Mesodermal cell (in vitro differentiated cells): ENCODE measurements at regions not wholly inside any gene's neighbourhood (a gene's known extent, or its start where the extent isn't known, plus 50 kb on each side); places are given as distances from the start of the nearest gene placed in this dataset.

Experiments used
- H3K27ac ChIP-seq: 2 replicates; pipeline ENCODE4 v1.7.0; 2013; ENCODE audit warnings: mild to moderate bottlenecking, low read depth, low read length, moderate library complexity; ENCODE audit not compliant: severe bottlenecking
- H3K36me3 ChIP-seq: 2 replicates; pipeline ENCODE4 v1.7.1; 2013; ENCODE audit warnings: mild to moderate bottlenecking, low read length, moderate library complexity; ENCODE audit not compliant: control insufficient read depth, insufficient read depth
- H3K4me1 ChIP-seq: one replicate; pipeline ENCODE4 v1.7.1; 2013; ENCODE audit warnings: mild to moderate bottlenecking, low read length; ENCODE audit not compliant: insufficient read depth, control insufficient read depth, poor library complexity, severe bottlenecking
- H3K4me3 ChIP-seq: 2 replicates; pipeline ENCODE4 v1.7.0; 2013; ENCODE audit warnings: low read length, control low read depth, mild to moderate bottlenecking; ENCODE audit not compliant: insufficient read depth, poor library complexity, severe bottlenecking; ENCODE audit errors: extremely low read depth
- H3K9me3 ChIP-seq: 2 replicates; pipeline ENCODE4 v1.7.1; 2013; ENCODE audit warnings: mild to moderate bottlenecking, low read length, moderate library complexity; ENCODE audit not compliant: control insufficient read depth
- WGBS, 2 experiments: methylation state at CpG; one replicate each; pipeline ENCODE4 v1.1.5; 2013; ENCODE audit warnings: missing lambda C conversion rate in 2 of 2; ENCODE audit not compliant: insufficient coverage in 2 of 2; 5-methylcytosine and 5-hydroxymethylcytosine counted together

- Histone ChIP-seq H3K4me3 (no peak overlapping the region), H3K36me3 (no peaks in the 10 kb centered on the region), H3K27ac (no peak overlapping the region), H3K9me3 (no peaks in the 10 kb centered on the region), H3K4me1 (no peaks in the 10 kb centered on the region)
- 94 to 100% methylated on average over 1 to 2 of the region's 3 CpGs for WGBS, 2 experiments
Measured at GRCh38 chr7:52129278-52129677, 812.7 kb upstream of the COBL start.

- no peak overlapping the region for H3K27ac ChIP-seq
- no peaks in the 10 kb centered on the region for H3K36me3 ChIP-seq
- H3K4me3 ChIP-seq = no peak overlapping the region
- 0 to 41% methylated on average over 1 to 2 of the region's 3 CpGs for WGBS, 2 experiments
- no peaks in the 10 kb centered on the region for H3K4me1 ChIP-seq
- H3K9me3 ChIP-seq = no peaks in the 10 kb centered on the region
Measured at GRCh38 chr7:52120912-52121311, 804.3 kb upstream of the COBL start.

GRCh38 chr7:52119537-52119936, 802.9 kb upstream of the COBL start:
- no peaks in the 10 kb centered on the region for H3K9me3 ChIP-seq
- H3K4me1 ChIP-seq = no peaks in the 10 kb centered on the region
- no peak overlapping the region for H3K27ac ChIP-seq
- no peak overlapping the region for H3K4me3 ChIP-seq
- no peaks in the 10 kb centered on the region for H3K36me3 ChIP-seq
- 0% methylated on average over 1 of the region's 2 CpGs for WGBS, 2 experiments

DNA sequence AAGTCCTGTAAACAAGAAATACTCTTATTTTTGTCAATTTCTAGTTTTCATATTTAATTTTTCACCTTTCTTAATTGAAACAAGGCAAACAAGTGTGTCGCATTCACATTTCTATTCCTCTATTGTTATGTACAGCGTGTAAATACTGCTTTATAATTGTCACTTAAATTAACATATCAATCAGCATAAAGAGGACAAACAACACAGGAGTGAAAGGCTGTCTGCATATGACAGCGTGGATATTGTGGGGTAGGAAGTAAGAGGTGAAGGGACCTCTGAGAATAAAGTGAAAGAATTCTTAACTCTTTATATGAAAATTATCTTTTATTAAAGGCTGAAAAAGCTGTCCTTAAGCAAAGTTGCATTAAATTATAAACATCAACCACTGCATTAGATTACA, 797.9 kb upstream of the COBL start:
- H3K36me3 ChIP-seq = no peaks in the 10 kb centered on the region
- H3K4me3 ChIP-seq = no peak overlapping the region
- no peaks in the 10 kb centered on the region for H3K9me3 ChIP-seq
- WGBS, 2 experiments = no CpG with 5 or more reads among the region's 3 CpGs
- no peaks in the 10 kb centered on the region for H3K4me1 ChIP-seq
- H3K27ac ChIP-seq = no peak overlapping the region

DNA sequence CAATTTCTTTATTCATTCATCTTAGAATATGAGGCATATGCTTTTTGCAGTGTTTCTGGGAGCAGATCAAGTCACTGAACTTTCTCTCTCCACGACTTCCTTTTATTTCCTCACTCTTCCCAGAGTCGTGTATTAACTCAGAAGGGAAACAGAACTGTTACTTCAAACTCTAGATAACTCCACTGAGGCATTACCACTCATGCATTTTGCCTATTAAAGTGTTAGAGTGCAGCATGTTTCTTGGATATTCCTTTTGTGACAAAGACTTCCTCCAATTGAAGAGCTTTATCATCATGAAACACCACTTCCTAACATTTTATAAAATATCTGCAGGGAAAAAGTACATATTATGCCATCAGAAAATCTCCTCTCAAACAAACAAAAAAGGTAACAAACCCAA, 797.4 kb upstream of the COBL start:
- no peak overlapping the region for H3K27ac ChIP-seq
- no peak overlapping the region for H3K4me3 ChIP-seq
- H3K9me3 ChIP-seq = no peaks in the 10 kb centered on the region
- no peaks in the 10 kb centered on the region for H3K4me1 ChIP-seq
- H3K36me3 ChIP-seq = no peaks in the 10 kb centered on the region
- no CpG with 5 or more reads among the region's 2 CpGs for WGBS, 2 experiments

- Histone ChIP-seq H3K9me3 (no peaks in the 10 kb centered on the region), H3K4me3 (no peak overlapping the region), H3K27ac (no peak overlapping the region), H3K4me1 (no peaks in the 10 kb centered on the region), H3K36me3 (no peaks in the 10 kb centered on the region)
- WGBS, 2 experiments = 79 to 89% methylated on average over 3 of the region's 5 CpGs
Measured at GRCh38 chr7:52107355-52107754, 790.7 kb upstream of the COBL start.

- Histone ChIP-seq H3K4me1 (no peaks in the 10 kb centered on the region), H3K36me3 (no peaks in the 10 kb centered on the region), H3K4me3 (no peak overlapping the region), H3K27ac (no peak overlapping the region), H3K9me3 (no peaks in the 10 kb centered on the region)
- no CpG with 5 or more reads among the region's 1 CpG for WGBS, 2 experiments
Measured at GRCh38 chr7:52095861-52096260, 779.3 kb upstream of the COBL start.

GRCh38 chr7:52091996-52092395, 775.4 kb upstream of the COBL start:
- Histone ChIP-seq H3K9me3 (no peaks in the 10 kb centered on the region), H3K27ac (no peak overlapping the region), H3K4me1 (no peaks in the 10 kb centered on the region), H3K36me3 (no peaks in the 10 kb centered on the region), H3K4me3 (no peak overlapping the region)
- WGBS, 2 experiments = 82 to 100% methylated on average over 2 of the region's 2 CpGs

DNA sequence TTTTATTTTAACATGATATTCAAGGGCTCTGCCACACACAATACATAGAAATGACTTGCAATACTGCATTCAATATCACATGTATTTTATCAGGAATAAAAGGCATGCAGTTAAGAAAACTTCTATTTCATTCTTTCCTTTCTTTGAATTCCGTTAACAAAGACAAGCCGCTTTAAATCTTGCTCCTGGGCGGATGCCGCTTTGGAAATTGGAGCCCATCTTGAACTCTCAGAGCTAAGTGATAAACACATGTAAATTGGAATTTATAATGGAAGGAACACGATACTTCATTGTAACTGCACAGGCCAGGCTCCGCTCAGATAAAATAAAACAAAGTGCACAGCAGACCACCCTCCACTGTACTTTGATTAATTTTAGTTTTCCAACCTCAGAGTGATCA, 774.5 kb upstream of the COBL start:
- H3K9me3 ChIP-seq = no peaks in the 10 kb centered on the region
- H3K27ac ChIP-seq = no peak overlapping the region
- H3K36me3 ChIP-seq = no peaks in the 10 kb centered on the region
- no peaks in the 10 kb centered on the region for H3K4me1 ChIP-seq
- 87% methylated on average over 3 of the region's 6 CpGs; no CpG with 5 or more reads in 1 of the 2 experiments for WGBS, 2 experiments
- H3K4me3 ChIP-seq = no peak overlapping the region

DNA sequence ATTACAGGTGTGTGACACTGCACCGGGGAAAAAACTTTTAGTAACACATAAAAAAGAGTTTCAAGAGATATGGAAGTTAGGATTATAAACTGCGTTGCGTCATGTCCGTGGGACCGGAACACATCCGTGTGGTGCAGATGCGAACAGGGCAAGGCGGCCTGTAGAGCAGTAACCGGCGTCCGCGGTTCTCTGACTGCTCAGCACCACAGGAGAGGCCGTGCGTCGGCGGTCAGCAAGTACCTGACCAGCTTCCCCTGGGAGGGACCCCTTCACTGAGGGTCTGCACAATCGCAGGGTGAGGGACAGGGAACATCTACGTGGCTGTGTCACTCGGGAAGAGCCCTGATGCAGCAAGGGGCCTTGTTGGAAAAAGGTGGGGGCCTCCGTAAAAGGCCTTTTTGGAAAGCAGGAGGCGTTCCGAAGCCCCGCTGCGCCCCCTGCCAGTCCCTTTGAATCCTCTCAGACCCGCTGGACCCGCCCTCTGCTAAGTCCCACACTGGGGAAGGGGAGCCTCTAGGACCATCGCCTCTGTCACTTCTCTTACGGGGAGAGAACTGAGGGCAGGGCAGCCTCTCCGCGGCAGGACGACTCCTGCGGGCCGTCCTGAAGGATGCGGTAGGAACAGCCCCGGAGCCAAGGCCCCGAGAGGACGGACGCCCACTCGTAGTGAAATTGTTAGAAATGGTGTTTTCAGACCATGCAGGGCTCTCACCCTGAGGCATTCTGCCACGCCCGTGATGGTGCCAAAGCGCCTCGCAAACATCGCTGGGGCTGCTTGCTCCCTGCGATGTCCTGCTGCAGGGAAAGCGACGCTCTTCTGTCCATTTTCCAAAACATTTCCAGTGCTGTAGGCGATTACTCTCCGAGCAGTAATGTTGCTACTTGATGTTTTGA, 771.6 kb upstream of the COBL start:
- Histone ChIP-seq H3K4me1 (no peaks in the 10 kb centered on the region), H3K4me3 (peak overlapping the region; percentile 18), H3K27ac (no peak overlapping the region), H3K9me3 (no peaks in the 10 kb centered on the region), H3K36me3 (no peaks in the 10 kb centered on the region)
- WGBS, 2 experiments = 25 to 32% methylated on average over 30 to 32 of the region's 49 CpGs

DNA sequence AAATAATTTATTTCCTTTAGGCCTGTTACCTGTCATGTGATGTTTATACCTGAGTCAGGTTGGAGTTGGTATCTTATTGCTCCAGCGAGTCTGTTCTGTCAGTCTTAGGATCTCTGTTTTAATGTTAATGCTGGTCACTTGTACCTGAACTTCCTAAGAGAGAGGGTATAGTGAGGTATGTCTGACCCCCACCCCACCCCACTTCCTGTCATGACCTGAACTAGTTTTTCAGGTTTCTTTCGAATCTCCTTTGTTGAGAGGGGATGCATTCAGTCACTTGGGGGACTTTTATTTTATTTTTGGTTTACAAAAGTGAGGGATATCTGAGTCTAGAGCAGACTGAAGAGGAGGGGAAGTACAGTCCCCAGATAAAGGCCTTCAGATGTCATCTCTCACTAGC, 769.0 kb upstream of the COBL start:
- Histone ChIP-seq H3K9me3 (no peaks in the 10 kb centered on the region), H3K36me3 (no peaks in the 10 kb centered on the region), H3K4me3 (no peak overlapping the region), H3K27ac (no peak overlapping the region), H3K4me1 (no peaks in the 10 kb centered on the region)
- WGBS, 2 experiments = 60% methylated on average over 1 of the region's 2 CpGs; no CpG with 5 or more reads in 1 of the 2 experiments
